ENCODE measurements at regions not wholly inside any gene's neighbourhood (a gene's known extent, or its start where the extent isn't known, plus 50 kb on each side); places are given as distances from the start of the nearest gene placed in this dataset.

DNA sequence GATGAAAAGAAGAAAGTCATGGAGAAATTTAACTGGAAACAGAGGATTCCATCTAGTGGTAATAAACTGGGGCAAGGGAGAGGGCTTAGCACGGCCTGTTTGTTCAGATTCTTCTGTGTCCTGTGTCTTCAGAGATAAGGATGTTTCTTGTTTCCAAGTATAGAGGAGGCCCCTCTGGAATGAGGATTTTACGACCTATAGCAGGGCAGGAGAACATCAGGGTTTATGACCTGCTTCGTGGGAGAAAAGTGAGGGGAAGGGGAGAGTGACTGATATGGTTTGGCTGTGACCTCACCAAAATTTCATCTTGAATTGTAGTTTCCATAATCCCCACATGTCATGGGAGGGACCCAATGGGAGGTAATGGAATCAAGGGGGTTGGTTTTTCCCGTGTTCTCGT lies 93.0 kb upstream of the LDB2 start:
- no peak for DNase-seq

- DNase-seq = no peak
Observed at GRCh38 chr4:16989371-16989770, 90.9 kb upstream of the LDB2 start.

GRCh38 chr4:16988814-16989213 lies 90.4 kb upstream of the LDB2 start:
- DNase-seq = no peak

- DNase-seq = no peak
Observed at GRCh38 chr4:16977081-16977480, 78.6 kb upstream of the LDB2 start.

DNA sequence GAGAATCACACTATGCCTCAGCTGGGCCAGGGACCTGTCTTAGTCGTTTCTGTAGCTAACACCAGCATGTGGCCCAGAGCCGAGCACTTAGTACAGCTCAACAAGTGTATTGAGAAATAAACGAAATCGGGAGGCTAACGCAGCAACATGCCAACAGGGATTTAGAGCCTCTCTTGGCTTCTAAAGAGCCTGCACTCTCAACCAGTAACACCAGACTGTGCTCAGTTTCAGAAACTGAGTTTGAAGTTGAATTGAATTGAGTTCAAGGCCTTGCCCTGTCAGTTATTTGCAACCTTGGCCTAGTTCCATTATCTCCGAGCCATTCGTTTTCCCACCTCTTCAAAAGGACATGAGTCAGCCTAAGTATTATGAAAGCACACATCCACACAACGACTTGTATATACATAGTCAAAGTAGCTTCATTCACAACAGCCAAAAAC lies 71.3 kb upstream of the LDB2 start:
- no peak for DNase-seq

- DNase-seq = no peak
Observed at GRCh38 chr4:16967722-16968121, 69.3 kb upstream of the LDB2 start.

- no peak for DNase-seq
Observed at GRCh38 chr4:16959305-16959704, 60.9 kb upstream of the LDB2 start.

DNA sequence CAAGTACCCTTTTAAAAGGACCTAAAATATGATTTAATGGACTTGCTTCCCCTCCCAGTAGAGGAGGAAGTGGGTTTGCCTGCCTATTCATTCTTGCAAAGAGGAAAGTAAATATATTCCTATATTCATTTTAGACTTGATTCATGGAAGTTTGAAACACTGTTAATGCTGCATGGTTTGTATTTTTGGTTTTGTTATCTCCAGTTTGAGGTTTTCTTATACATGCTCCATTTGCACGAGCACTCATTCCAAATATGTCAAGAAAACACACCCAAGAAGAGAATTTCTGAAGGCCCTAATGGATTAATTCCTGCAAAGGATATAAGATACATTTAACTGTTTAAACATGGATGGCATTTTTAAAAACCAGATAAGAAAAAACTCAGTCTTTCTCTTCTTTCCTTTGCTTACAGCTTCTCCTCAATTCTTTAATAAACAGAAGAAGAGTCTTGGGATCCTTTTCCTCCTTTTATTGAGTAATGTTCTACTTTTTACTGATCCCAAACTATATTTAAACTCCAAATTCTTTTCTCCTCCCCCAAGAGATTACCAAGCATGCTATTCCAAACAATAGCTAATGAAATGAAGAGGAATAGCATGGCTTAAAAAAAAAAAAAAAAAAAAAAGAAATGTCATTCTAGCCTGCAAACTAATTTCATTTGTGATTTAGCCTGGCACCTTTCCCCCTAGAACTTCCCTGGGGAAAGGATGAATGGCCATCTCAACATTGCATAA lies 54.6 kb upstream of the LDB2 start:
- DNase-seq = no peak

DNA sequence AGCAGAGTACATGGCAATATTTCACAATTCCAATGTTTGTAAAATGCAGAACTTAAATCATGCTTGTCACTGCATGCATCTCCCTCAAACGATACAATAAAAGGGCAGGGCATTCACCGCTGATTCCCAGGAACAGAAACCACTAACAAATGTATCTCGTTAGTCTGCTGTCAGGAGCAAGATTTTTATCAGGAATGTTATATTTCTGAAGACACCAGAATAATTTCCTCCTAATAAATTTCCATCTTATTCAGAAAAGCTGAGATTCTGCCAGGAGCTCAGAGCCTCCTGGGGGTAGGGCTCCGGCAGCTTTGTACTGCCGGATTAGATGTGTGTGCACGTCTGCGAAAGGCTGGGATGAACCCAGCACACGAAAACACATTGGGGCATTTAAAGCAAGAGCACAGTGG lies 54.0 kb upstream of the LDB2 start:
- DNase-seq = no peak
